H1 (cell line): ENCODE measurements at regions not wholly inside any gene's neighbourhood (a gene's known extent, or its start where the extent isn't known, plus 50 kb on each side); places are given as distances from the start of the nearest gene placed in this dataset.

Source experiments
- CTCF ChIA-PET: fragments of 300-600 bp; sonication (Branson Sonifier 250); formaldehyde crosslinking; loops from one replicate; lab custom pipeline; 2021; ENCODE audit not compliant: partially characterized antibody; lab: Charles Lee
- POLR2A ChIA-PET: fragments of 300-600 bp; sonication (Branson Sonifier 250); formaldehyde crosslinking; loops from one replicate; lab custom pipeline; 2021; ENCODE audit warnings: inconsistent platforms; ENCODE audit not compliant: partially characterized antibody; lab: Charles Lee
- DNase-seq, 2 experiments: peaks; one replicate each; pipeline versions ENCODE4 v3.0.0 to v3.0.0-alpha.2; 2010 to 2022; ENCODE audit warnings: low spot score in 2 of 2, low read depth in 1 of 2, mixed read lengths in 1 of 2
- FAIRE-seq: peaks from 2 replicates; lab custom pipeline; 2011; peaks lifted over from hg19 to GRCh38; lab: Jason Lieb, UNC
- H2AFZ ChIP-seq: 2 replicates; pipeline ENCODE4 v1.8.1; 2012; ENCODE audit warnings: low read length, inconsistent platforms
- H2AK5ac ChIP-seq: 2 replicates; pipeline ENCODE4 v1.6.1; 2013; ENCODE audit warnings: low read depth, low read length
- H2BK120ac ChIP-seq: replicated peaks from 2 replicates; pipeline ENCODE3; 2013; ENCODE audit warnings: low read depth, low read length, inconsistent platforms
- H2BK12ac ChIP-seq: 2 replicates; pipeline ENCODE4 v1.6.1; 2013; ENCODE audit warnings: low read depth, low read length
- H2BK15ac ChIP-seq: 2 replicates; pipeline ENCODE4 v1.6.1; 2013; ENCODE audit warnings: low read length
- H2BK20ac ChIP-seq: 2 replicates; pipeline ENCODE4 v1.6.1; 2013; ENCODE audit warnings: low read length
- H2BK5ac ChIP-seq: 2 replicates; pipeline ENCODE4 v1.6.1; 2013; ENCODE audit warnings: low read depth, low read length
- H3K14ac ChIP-seq: 2 replicates; pipeline ENCODE4 v1.6.1; 2013; ENCODE audit warnings: inconsistent platforms; ENCODE audit not compliant: insufficient read length
- H3K18ac ChIP-seq: 2 replicates; pipeline ENCODE4 v1.6.1; 2013; ENCODE audit warnings: low read length; ENCODE audit errors: extremely low read depth
- H3K23ac ChIP-seq: 2 replicates; pipeline ENCODE4 v1.6.1; 2013; ENCODE audit warnings: inconsistent platforms; ENCODE audit not compliant: insufficient read length
- H3K23me2 ChIP-seq: 2 replicates; pipeline ENCODE4 v1.6.1; 2013; ENCODE audit warnings: low read depth, low read length
- H3K27ac ChIP-seq: 2 replicates; pipeline ENCODE4 v1.6.1; 2011; ENCODE audit warnings: low read depth, low read length, inconsistent platforms
- H3K27me3 ChIP-seq, 4 experiments: replicated peaks in 1 of 4; 1 replicate in 1 of 4; 2 replicates in 3 of 4; pipeline versions ENCODE4 v1.6.1 to v1.8.1; 2011 to 2013; ENCODE audit warnings: low read length in 3 of 4, mild to moderate bottlenecking in 3 of 4, inconsistent platforms in 2 of 4, mixed read lengths in 2 of 4, moderate library complexity in 1 of 4; ENCODE audit not compliant: control insufficient read depth in 3 of 4, insufficient read depth in 3 of 4; ENCODE audit errors: extremely low read depth in 1 of 4
- H3K36me3 ChIP-seq, 4 experiments: 2 replicates each; pipeline versions ENCODE4 v1.6.1 to v1.8.1; 2011 to 2013; ENCODE audit warnings: mild to moderate bottlenecking in 4 of 4, low read length in 3 of 4, moderate library complexity in 2 of 4, control low read depth in 1 of 4, inconsistent platforms in 1 of 4; ENCODE audit not compliant: insufficient read depth in 4 of 4, control insufficient read depth in 2 of 4
- H3K4ac ChIP-seq: replicated peaks from 2 replicates; pipeline ENCODE3; 2013; ENCODE audit warnings: low read length, low read depth, mixed read lengths, inconsistent platforms; ENCODE audit not compliant: insufficient read length
- H3K4me1 ChIP-seq, 4 experiments: replicated peaks in 1 of 4; 1 replicate in 1 of 4; 2 replicates in 3 of 4; pipeline versions ENCODE4 v1.6.1 to v1.8.1; 2011 to 2013; ENCODE audit warnings: low read length in 3 of 4, inconsistent platforms in 2 of 4, mixed read lengths in 1 of 4; ENCODE audit not compliant: insufficient read depth in 4 of 4, control insufficient read depth in 3 of 4
- H3K4me2 ChIP-seq, 2 experiments: 2 replicates each; pipeline versions ENCODE4 v1.6.1 to v1.8.1; 2011 to 2013; ENCODE audit warnings: low read depth in 2 of 2, low read length in 2 of 2, control low read depth in 1 of 2, inconsistent platforms in 1 of 2, mild to moderate bottlenecking in 1 of 2; ENCODE audit not compliant: insufficient read depth in 1 of 2
- H3K4me3 ChIP-seq, 4 experiments: fragments of 200-600, 300-600 bp in 1 of 4; sonication (generic), shearing (Covaris generic), sonication (Bioruptor Twin) in 1 of 4; 2 replicates each; pipeline versions ENCODE4 v1.5.1 to v1.8.1; 2011 to 2016; ENCODE audit warnings: low read length in 4 of 4, low read depth in 3 of 4, control low read depth in 2 of 4, inconsistent platforms in 2 of 4, mild to moderate bottlenecking in 2 of 4, mixed read lengths in 1 of 4, moderate library complexity in 1 of 4; ENCODE audit not compliant: insufficient read depth in 2 of 4; ENCODE audit errors: extremely low read depth in 1 of 4
- H3K56ac ChIP-seq: replicated peaks from 2 replicates; pipeline ENCODE3; 2013; ENCODE audit warnings: low read depth, mild to moderate bottlenecking, mixed read lengths, low read length, inconsistent platforms; ENCODE audit not compliant: insufficient read length
- H3K79me1 ChIP-seq: 2 replicates; pipeline ENCODE4 v1.6.1; 2013; ENCODE audit warnings: low read depth, low read length, control low read depth
- H3K79me2 ChIP-seq, 2 experiments: 2 replicates each; pipeline versions ENCODE4 v1.6.1 to v1.8.1; 2012 to 2013; ENCODE audit warnings: low read length in 2 of 2, mild to moderate bottlenecking in 2 of 2, inconsistent platforms in 1 of 2; ENCODE audit not compliant: insufficient read depth in 2 of 2, control insufficient read depth in 1 of 2
- H3K9ac ChIP-seq, 4 experiments: replicated peaks in 1 of 4; 1 replicate in 1 of 4; 2 replicates in 3 of 4; pipeline versions ENCODE4 v1.6.1 to v1.8.1; 2011 to 2013; ENCODE audit warnings: low read depth in 3 of 4, low read length in 3 of 4, control low read depth in 2 of 4, mild to moderate bottlenecking in 2 of 4, moderate library complexity in 2 of 4, inconsistent platforms in 1 of 4; ENCODE audit errors: extremely low read depth in 1 of 4
- H3K9me3 ChIP-seq, 2 experiments: 2 replicates each; pipeline versions ENCODE4 v1.6.1 to v1.8.1; 2012 to 2013; ENCODE audit warnings: mild to moderate bottlenecking in 2 of 2, moderate library complexity in 2 of 2, control low read depth in 1 of 2, inconsistent platforms in 1 of 2, low read depth in 1 of 2, low read length in 1 of 2, mixed read lengths in 1 of 2; ENCODE audit not compliant: insufficient read depth in 2 of 2
- H4K20me1 ChIP-seq, 2 experiments: replicated peaks in 1 of 2; 2 replicates each; pipeline versions ENCODE3 to v1.8.1; 2011 to 2013; ENCODE audit warnings: inconsistent platforms in 2 of 2, low read length in 2 of 2, mild to moderate bottlenecking in 1 of 2; ENCODE audit not compliant: insufficient read depth in 2 of 2, control insufficient read depth in 1 of 2
- H4K5ac ChIP-seq: 2 replicates; pipeline ENCODE4 v1.6.1; 2013; ENCODE audit warnings: low read length, low read depth, mixed read lengths, inconsistent platforms; ENCODE audit not compliant: insufficient read length
- H4K8ac ChIP-seq: 2 replicates; pipeline ENCODE4 v1.8.0; 2013; ENCODE audit warnings: mild to moderate bottlenecking, moderate library complexity, low read length, inconsistent platforms; ENCODE audit not compliant: insufficient read depth; ENCODE audit errors: extremely low read depth
- H4K91ac ChIP-seq: replicated peaks from 2 replicates; pipeline ENCODE3; 2013; ENCODE audit warnings: low read length, mixed read lengths, inconsistent platforms; ENCODE audit not compliant: insufficient read length
- CTBP2 ChIP-seq: IDR thresholded peaks from 2 replicates; pipeline ENCODE4 v1.7.0; 2011; ENCODE audit warnings: borderline replicate concordance, mild to moderate bottlenecking, moderate library complexity, mixed read lengths, low read length; ENCODE audit not compliant: insufficient read depth, insufficient read length
- EGR1 ChIP-seq: IDR thresholded peaks from 2 replicates; pipeline ENCODE4 v1.6.1; 2011; ENCODE audit warnings: low read depth, low read length, borderline replicate concordance
- KDM1A ChIP-seq: fragments of 200-600, 300-600 bp; sonication (generic); IDR thresholded peaks from 2 replicates; pipeline ENCODE4 v1.7.1; 2016; ENCODE audit warnings: mild to moderate bottlenecking, low read length, borderline replicate concordance
- KDM4A ChIP-seq: IDR thresholded peaks from one replicate; pipeline ENCODE4 v1.7.1; 2012; ENCODE audit warnings: low read depth, mild to moderate bottlenecking, moderate library complexity, low read length, inconsistent platforms; ENCODE audit not compliant: severe bottlenecking
- MAFK ChIP-seq: IDR thresholded peaks from 2 replicates; pipeline ENCODE4 v1.6.1; 2012; ENCODE audit warnings: low read depth, mild to moderate bottlenecking, improper control_type of control experiment, low read length
- MAX ChIP-seq: IDR thresholded peaks from 2 replicates; pipeline ENCODE4 v1.6.1; 2012; ENCODE audit warnings: inconsistent platforms
- POU5F1 ChIP-seq: IDR thresholded peaks from 2 replicates; pipeline ENCODE4 v1.6.1; 2011; ENCODE audit warnings: low read depth, mild to moderate bottlenecking, low read length, moderate library complexity
- RBBP5 ChIP-seq: IDR thresholded peaks from 2 replicates; pipeline ENCODE4 v1.7.1; 2012; ENCODE audit warnings: low read depth, mild to moderate bottlenecking, inconsistent platforms, low read length, moderate library complexity, borderline replicate concordance
- SAP30 ChIP-seq: fragments of 300-600 bp; sonication (generic); IDR thresholded peaks from 2 replicates; pipeline ENCODE4 v1.7.1; 2012; ENCODE audit warnings: low read length, moderate library complexity, mild to moderate bottlenecking, inconsistent platforms; ENCODE audit not compliant: insufficient read depth, insufficient replicate concordance
- SIRT6 ChIP-seq: IDR thresholded peaks from one replicate; pipeline ENCODE4 v1.7.1; 2012; ENCODE audit warnings: low read length, inconsistent platforms
- TBP ChIP-seq: IDR thresholded peaks from 2 replicates; pipeline ENCODE4 v1.6.1; 2011; ENCODE audit warnings: low read depth, low read length, improper control_type of control experiment
- TEAD4 ChIP-seq: IDR thresholded peaks from 2 replicates; pipeline ENCODE4 v1.6.1; 2012; ENCODE audit warnings: low read depth, low read length, inconsistent platforms, mixed read lengths
- USF2 ChIP-seq: IDR thresholded peaks from 2 replicates; pipeline ENCODE4 v1.6.1; 2011; ENCODE audit warnings: low read length, improper control_type of control experiment
- WGBS, 2 experiments: shearing (Covaris generic) in 1 of 2; methylation state at CpG; one replicate each; pipeline versions ENCODE4 v1.1.6 to v1.1.7; 2013 to 2015; ENCODE audit warnings: low lambda C conversion rate in 2 of 2, mixed read lengths in 2 of 2, inconsistent platforms in 1 of 2, low coverage in 1 of 2, missing lambda C conversion rate in 1 of 2; ENCODE audit not compliant: insufficient replicate concordance in 2 of 2, insufficient coverage in 1 of 2, insufficient read length in 1 of 2; ENCODE audit errors: extremely low coverage in 1 of 2, missing lambda C conversion rate in 1 of 2; 5-methylcytosine and 5-hydroxymethylcytosine counted together

GRCh38 chr2:184294831-184295230, 303.5 kb upstream of the ZNF804A start:
- no peak overlapping the region for H2AFZ ChIP-seq
- H4K8ac ChIP-seq = no peak overlapping the region
- no peaks in the 10 kb centered on the region for H3K23me2 ChIP-seq
- no peaks in the 10 kb centered on the region for H4K20me1 ChIP-seq
- no peak overlapping the region for H3K4me2 ChIP-seq
- H3K4me3 ChIP-seq = no peak overlapping the region
- H3K4me1 ChIP-seq = no peaks in the 10 kb centered on the region
- no peaks in the 10 kb centered on the region for H3K36me3 ChIP-seq
- no peak overlapping the region for H4K5ac ChIP-seq
- no peak overlapping the region for H2BK5ac ChIP-seq
- no peaks in the 10 kb centered on the region for H3K79me2 ChIP-seq
- ChIA-PET CTCF (no interaction called here), POLR2A (no interaction called here)
- H2BK15ac ChIP-seq = no peak overlapping the region
- H2BK20ac ChIP-seq = no peak overlapping the region
- H3K9me3 ChIP-seq = no peaks in the 10 kb centered on the region
- no peak overlapping the region for H3K23ac ChIP-seq
- no peak overlapping the region for H3K18ac ChIP-seq
- H2BK12ac ChIP-seq = no peak overlapping the region
- no peak overlapping the region for H3K14ac ChIP-seq
- H2BK120ac ChIP-seq = no peak overlapping the region
- H3K79me1 ChIP-seq = no peaks in the 10 kb centered on the region
- 85% methylated on average over 2 of the region's 2 CpGs; no CpG with 5 or more reads in 1 of the 2 experiments for WGBS, 2 experiments
- H3K9ac ChIP-seq = no peak overlapping the region
- no peak overlapping the region for H3K4ac ChIP-seq
- no peak overlapping the region for H4K91ac ChIP-seq
- no peak overlapping the region for H2AK5ac ChIP-seq
- no peak overlapping the region for H3K56ac ChIP-seq
- no peak for DNase-seq
- no peak for FAIRE-seq
- H3K27me3 ChIP-seq = no peaks in the 10 kb centered on the region
- H3K27ac ChIP-seq = no peak overlapping the region
- no peak for TF ChIP-seq MAFK
- TF ChIP-seq TEAD4 = no peak
- TF ChIP-seq USF2 = no peak
- TF ChIP-seq RBBP5 = no peak
- no peak for TF ChIP-seq CTBP2
- TF ChIP-seq KDM1A = no peak
- TF ChIP-seq SAP30 = no peak
- TF ChIP-seq POU5F1 = no peak
- TF ChIP-seq SIRT6 = no peak
- TF ChIP-seq MAX = no peak
- TF ChIP-seq EGR1 = no peak
- no peak for TF ChIP-seq TBP
- TF ChIP-seq KDM4A = no peak
